Fibroblast of peridontal ligament (primary cell): ENCODE measurements at regions not wholly inside any gene's neighbourhood (a gene's known extent, or its start where the extent isn't known, plus 50 kb on each side); places are given as distances from the start of the nearest gene placed in this dataset.

Source experiments
- DNase-seq: peaks from one replicate; pipeline ENCODE4 v3.0.0-alpha.2; 2010; ENCODE audit errors: extremely low read depth

DNA sequence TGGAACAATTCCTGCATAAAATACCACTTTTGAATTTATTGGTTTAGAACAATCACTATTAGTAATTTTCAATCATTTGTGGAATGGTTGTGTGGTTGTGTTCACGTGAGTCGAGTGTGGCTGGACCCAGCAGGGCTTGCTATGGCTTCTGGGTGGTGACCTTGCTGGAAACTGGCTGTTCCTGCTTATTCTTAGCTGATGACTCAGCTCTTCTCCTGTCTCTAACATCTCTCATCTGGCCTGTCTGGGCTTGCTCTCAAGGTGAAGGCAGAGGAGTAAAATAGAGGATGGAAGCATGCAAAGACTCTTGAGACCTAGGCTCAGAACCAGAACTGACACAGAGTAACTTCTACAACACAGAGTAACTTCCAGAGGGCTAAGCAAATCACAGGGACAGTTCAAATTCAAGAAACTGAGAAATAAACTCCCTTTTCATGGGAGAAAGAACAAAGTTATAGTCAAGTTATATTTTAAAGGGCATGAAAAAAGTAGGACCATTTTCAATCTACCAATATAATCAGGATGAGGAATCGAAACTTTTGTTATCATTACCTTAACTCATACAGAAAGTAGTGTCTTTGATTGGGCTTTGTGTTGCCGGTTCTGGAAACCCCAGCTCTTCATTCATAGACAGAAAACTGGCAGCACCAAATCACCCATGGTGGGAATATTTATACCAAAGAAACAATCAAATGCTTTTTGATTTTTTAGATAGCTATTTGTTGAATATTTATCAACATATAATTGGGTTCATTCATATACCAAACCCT is 665.1 kb downstream of the CDH18 start:
- DNase-seq = no peak

DNA sequence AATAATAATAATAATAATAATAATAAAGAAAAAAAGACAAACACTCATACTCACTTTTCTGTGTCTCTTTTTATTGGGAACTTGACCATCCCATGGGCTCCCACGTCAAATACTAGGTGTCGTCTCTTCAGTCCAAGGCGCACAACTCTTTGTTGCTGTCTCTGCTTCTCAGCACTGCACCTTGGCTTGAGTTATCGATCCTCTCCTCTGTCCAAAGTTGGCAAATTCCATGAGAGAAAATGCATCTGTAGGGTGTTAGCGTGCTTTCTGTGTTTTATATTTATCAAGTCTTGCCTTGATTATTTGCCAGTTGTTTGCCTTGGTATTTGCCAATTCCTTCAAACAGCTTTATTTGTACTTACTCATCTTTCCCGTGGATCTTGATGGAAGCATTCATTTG is 653.7 kb downstream of the CDH18 start:
- DNase-seq = no peak

DNA sequence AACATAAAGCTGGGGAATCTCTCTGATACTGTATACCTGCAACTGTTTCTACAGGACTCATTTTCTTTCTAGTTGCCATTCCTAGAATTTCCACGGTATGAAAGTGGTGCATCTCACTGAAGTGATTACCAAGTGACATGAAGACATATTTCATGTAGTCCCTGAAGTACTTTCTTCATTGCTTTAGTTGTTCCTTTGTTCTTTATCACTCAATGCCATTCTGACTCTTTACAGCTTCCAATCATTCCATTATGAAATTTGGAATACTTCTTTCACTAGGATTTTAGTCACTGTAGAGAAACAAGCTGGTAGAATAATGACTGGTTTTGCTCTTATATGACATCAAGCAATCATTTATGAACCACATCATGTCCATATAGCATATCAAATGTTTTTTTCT is 645.1 kb downstream of the CDH18 start:
- no peak for DNase-seq

DNA sequence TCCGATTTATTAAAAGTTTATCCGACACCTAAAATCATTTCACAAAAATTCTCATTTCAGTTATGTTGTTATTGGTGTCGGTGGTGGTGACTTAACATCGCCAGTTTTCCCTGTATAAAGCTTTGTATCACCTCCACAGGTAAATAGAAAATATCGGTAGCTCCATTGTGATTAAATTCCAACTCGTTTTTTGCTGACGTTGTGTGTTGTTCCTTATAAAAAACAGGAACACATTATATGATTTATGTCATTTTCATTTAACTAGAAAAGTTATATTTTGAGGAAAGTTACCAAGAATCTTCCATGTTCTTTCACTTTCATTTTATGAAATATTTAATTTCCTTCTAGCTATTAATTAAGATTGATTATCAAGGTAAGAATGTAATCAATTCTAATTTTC is 635.9 kb downstream of the CDH18 start:
- no peak for DNase-seq

DNA sequence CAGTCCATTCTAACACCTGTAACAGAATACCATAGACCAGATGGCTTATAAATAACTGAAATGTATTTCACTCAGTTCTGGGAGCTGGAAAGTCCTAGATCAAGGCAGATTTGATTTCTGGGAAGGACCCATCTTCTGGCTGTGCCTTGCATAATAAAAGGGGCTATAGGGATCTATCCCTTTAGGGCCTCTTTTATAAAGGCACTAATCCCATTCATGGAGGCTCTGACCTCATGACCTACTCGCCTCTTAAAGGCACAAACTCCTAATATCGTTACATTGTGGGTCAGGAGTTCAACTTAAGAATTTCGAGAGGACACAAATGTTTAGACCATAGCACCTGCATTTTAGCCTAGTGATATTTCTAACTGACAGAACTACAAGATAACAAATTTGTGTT is 619.0 kb downstream of the CDH18 start:
- DNase-seq = no peak

DNA sequence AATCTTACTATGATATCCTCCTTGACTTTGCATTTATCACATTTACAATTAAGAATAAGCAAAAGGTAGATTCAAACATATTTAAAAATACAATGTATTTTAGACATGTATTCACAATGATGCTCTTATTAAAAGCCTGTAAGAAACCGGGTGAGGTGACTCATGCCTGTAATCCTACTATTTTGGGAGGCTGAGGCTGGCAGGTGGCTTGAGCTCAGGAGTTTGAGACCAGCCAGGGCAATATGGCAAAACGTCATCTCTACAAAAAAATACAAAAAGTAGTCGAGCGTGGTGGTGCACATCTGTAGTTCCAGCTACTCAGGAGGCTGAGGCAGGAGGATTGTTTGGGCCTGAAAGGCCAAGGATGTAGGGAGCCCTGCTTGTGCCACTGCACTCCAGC is 618.4 kb downstream of the CDH18 start:
- DNase-seq = no peak

DNA sequence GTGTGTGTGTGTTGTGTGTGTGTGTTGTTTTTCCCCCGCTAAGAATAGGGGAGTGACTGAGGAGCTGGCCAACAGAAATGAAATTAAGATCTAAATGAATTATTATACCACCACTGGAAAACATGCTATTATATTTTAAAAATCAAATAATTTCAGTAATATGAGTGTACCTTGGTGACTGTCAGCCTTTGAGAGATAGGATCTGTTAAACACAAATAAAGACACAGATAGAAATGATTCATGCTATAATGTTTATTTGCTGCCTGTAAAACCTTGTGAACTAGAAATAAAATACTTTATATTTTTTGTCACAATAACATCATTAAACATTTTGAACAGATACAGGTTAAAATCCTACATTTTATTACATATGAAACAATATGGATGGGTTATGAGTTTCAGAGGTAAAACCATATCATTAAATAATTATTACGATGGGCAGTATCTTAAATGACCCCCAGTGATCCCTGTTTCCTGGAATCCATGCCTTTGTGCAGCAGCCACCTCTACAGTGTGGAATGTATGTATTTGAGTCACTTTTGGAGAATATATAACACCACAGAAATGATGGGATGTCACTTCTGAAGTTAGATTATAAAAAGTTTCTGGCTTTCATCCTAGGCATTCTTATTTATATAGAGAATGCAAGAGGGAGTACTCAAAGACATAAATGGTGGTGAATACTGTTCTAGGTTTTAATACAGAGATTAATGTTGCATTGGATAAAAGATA is 617.2 kb downstream of the CDH18 start:
- no peak for DNase-seq

DNA sequence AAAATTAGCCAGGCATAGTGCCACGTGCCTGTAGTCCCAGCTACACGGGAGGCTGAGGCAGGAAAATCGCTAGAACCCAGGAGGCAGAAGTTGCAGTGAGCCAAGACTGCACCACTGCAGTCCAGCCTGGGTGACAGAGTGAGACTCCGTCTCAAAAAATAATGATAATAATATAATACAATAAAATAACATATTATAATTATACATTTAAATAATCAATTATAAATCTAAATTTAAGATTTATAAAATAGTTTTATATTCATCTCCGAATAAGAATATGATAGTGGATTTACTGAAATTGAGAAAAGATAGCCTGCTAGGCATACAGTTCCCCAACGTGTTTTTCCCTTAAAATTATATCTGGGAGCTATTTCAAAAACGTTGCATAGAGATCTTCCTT is 599.6 kb downstream of the CDH18 start:
- DNase-seq = no peak

DNA sequence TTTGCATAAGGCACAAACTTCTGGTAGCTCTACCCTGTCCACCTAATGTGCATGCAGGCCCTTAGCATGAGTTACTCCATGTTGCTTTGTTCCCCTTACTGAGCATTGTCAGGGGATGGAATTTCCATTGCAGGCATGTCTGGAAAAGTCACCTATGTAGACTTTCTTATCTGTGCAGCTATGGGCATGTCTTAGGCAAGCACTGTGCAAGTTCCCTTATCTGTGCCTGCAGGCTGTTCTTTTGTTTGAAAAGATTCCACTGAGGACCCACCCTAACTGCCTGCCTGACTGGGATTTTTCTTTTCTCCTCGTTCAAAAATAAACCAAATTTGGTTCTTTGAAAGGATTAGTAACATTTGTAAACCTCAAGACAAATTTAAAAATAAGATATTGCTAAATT is 587.0 kb downstream of the CDH18 start:
- DNase-seq = no peak

DNA sequence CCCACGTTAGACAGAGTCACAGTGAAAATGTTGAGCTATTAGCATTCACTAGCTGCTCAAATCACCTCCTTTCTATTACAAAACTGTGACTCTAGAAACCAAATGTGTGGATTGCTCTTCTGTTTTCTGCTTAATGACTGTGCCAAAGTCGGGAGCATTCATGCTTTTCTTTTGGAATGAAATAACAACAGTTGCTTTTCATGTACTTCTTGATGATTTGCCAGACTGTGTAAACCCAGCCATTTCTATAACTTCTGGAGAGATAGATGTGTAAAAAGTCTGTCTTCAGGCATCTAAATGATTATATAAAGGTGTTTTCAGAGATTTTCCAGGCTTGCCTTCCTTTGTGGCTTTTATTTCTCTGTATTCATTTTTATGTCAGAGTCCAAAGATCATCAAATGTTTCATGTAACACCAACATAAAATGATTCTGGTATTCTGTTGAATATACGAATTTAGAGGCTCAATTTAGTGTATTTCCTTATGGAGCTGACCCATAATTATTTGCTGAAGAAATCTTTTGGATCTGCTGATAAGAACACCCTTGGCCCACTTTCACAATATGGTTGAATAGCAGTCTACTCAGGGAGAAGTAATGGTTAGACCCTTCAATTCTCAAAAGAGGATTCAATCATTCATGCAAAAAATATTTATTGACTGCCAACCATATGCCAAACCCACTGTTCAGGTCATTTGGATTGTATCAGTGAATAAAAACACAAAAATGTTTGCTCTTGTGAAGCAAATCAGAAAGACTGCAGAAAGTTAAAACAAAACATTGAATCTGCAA is 581.2 kb downstream of the CDH18 start:
- DNase-seq = no peak

DNA sequence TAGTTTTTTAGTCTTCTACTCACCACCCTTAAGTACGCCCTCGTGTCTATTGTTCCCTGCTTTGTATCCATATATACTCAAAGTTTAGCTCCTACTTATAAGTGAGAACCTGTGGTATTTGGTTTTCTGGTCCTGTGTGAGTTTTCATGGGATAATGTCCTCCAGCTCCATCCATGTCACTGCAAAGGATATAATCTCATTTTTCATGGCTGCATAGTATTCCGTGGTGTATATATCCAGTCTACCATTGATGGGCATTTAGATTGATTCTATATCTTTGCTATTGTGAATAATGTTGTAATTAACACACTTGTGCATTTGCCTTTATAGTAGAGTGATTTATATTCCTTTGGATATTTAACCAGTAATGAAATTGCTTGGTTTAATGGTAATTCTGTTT is 579.9 kb downstream of the CDH18 start:
- no peak for DNase-seq

DNA sequence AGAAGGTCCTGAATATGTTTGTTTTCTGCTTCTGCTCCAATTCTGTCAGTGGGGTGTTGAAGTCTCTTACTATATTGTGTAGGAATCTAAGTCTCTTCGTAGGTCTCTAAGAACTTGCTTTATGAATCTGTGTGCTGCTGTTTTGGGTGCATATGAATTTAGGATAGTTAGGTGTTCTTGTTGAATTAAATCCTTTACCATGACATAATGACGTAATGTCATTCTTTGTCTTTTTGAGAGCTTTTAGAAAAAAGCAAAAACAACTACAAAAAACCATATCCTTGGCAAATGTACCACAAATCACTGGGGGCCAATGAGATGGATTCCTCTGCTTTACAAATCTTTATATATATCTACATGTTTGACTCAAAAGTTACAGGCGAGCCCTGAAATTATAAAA is 576.1 kb downstream of the CDH18 start:
- no peak for DNase-seq
